ENCODE measurements at regions not wholly inside any gene's neighbourhood (a gene's known extent, or its start where the extent isn't known, plus 50 kb on each side); places are given as distances from the start of the nearest gene placed in this dataset.

DNA sequence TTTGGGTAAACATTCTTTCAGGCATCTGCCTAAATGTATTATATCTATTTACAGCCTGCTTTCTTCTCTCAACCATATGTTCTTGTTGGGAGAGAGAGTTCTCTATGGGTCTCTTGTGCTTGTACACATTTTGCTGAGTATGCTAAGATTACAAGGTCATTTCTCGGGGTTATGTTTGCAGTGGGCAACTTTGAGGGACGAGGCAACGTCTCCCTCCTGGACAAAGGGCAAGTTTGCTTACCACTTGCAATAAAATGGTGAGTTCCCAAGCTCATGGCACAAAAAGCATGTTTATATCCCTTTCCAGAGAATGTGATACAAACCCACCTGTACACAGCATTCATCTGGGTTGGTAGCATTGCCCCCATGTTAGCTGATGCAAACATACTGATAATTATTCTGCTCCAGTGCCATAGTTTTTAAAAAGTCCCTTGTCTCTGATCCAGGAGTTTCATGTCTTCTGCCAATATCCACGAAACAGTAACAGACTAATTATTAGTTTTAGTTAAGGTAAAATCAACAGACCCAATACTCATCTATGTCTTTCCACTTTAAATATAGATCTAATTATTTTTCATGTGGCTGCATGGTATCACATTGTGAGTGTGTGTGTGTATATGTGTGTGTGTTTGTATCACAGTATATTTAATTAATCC, 84.2 kb upstream of the MAPK4 start:
- no peak for DNase-seq (ENCODE audit: low read depth)

DNA sequence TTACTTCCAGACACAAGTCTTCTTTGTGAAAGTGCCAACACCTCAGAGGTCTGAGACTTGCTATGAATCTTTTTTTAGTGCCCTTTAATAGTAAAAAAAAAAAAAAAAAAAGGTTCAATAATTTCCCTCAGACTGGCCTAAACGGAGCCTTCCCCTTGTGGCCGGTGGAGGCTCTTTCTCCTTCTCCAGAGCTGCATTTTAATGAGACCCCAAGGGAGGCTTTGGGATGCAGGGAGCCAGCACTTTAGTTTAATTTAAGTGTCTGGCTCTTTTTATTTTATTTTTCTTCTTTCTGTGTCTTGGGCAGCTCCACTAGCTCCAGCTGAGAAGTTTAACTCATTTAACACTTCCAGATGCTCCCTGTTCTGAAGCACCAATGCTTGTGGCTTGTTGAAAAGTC, 67.8 kb upstream of the MAPK4 start:
- DNase-seq (ENCODE audit: low read depth): no peak

DNA sequence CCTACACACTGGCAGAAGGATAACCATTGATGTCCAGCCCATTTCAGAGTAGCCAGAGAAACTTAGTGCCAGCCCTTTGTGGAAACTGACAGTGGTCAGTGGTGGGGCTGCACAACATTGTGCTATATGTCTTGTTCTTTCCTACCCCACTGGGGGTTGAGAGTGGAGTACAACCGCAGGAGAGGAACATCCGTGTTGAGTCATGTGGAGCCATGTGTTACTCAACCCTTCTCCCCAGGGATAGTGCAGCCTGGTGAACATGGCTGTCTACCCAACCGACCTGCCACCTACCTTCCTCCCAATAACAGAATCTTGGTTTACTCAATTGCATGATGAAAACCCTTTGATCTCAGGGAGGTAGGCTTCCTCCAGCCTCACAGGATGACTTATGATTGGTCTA, 65.3 kb upstream of the MAPK4 start:
- DNase-seq (ENCODE audit: low read depth): no peak

DNA sequence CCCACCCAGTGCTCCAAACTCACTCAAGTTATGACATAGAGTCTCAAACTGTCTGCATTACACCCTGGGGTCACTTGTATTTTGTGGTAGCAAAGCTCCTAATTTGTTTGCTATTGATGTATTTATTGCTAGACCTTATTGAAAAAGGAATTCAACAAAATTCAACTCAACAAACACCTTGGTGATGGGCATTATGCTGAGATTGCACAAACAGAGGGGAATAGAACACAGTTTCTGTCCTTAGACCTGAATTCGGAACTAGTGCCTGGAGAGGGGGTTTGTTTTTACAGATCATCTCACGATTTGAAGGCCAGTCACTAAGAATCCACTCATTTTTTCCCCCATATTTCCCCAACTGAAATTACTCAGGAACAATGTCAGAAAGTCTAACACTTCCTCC, 53.5 kb upstream of the MAPK4 start:
- DNase-seq (ENCODE audit: low read depth): no peak

DNA sequence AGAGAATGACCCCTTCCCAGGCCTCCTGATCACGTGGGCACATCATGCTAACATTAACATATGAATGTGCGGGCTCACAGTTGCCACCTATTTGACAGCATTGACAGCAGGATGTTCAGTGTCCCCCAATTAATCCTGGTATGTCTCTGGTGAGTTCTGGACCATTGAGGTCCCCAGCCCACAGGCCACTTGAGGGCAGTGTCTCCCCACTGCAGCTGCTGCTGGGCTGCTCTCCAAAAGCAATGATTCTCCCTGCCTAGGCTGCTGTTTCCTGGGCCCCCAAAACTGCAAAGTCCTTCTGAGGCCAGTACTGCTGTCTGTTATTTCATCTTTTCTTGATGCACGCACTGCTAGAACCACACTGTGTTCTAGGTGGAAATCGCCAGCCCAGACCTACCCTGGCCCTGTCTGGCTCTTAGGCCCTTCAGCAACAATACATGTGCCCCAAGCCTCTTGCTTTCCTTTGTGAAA, 52.7 kb upstream of the MAPK4 start:
- peak; percentile 15 for DNase-seq (ENCODE audit: low read depth)

DNA sequence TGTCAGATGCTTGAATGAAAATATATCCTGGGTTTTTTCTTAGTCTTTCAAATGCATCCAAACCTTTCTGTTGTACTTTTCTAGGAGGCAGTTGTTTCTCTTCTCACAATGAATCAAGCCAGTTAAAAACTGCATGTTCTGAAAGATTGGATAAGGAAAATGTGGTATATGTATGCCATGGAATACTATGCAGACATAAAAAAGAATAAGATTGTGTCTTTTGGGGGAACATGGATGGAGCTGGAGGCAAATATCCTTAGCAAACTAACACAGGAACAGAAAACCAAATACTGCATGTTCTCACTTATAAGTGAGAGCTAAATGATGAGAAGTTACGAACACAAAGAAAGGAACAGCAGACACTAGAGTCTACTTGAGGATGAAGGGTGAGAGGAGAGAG, 51.7 kb upstream of the MAPK4 start:
- no peak for DNase-seq (ENCODE audit: low read depth)

DNA sequence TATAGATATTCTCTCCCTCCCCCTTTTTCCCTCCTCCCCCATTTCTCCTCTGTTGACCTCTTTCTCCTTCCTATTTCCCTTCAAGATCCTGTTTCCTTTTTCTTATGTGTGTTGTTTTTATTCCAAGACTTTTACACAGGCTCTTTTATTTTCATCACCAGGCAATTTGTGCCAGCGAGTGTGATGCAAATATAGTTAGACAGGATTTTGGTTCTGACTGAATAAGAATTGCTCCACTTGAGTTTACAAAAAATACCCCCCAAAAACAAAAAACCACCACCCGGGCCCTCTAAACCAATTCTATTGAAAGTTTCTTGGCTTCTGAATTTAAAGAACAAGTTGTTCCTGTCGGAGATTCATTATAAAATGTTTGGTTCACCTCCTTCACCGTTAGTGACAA, 50.9 kb upstream of the MAPK4 start:
- no peak for DNase-seq (ENCODE audit: low read depth)
